ENCODE measurements at regions not wholly inside any gene's neighbourhood (a gene's known extent, or its start where the extent isn't known, plus 50 kb on each side); places are given as distances from the start of the nearest gene placed in this dataset.

GRCh38 chrX:5595570-5595969 is 633.1 kb downstream of the NLGN4X start:
- no peak for DNase-seq (ENCODE audit: extremely low spot score)
- POLR2A ChIA-PET, result no interaction called here
- CTCF ChIA-PET, result no interaction called here
- TF ChIP-seq FOXA1 (IDR thresholded peaks at IDR 0.05), result no peak
- TF ChIP-seq FOXM1 (IDR thresholded peaks at IDR 0.05; ENCODE audit: borderline replicate concordance), result no peak
- TF ChIP-seq SUZ12 (IDR thresholded peaks at IDR 0.05), result no peak
- TF ChIP-seq SP1 (IDR thresholded peaks at IDR 0.05), result no peak
- no peak for TF ChIP-seq ZNF384 (IDR thresholded peaks at IDR 0.05)
- no peak for TF ChIP-seq NFRKB (IDR thresholded peaks at IDR 0.05)
- TF ChIP-seq CTBP1 (IDR thresholded peaks at IDR 0.05; ENCODE audit: borderline replicate concordance), result no peak

DNA sequence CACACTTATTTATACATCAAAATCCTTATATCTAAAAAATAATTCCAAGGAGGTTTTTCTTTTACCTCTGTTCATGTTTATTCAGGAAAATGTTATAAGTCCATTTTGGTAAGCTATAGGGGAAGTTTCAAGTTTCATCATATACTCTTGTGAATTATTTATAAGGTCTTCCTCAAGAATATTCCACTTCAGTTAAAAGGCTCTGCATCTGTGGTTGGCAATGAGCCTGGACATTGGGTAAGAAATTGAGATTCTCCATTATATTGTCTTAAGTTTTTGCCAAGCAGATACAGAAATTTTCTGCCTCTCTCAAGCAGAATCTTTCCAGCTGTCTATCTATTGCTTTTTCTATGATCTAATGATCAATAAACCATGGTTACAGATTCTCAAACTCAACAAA is 641.9 kb downstream of the NLGN4X start:
- TF ChIP-seq FOXK2 (IDR thresholded peaks at IDR 0.05), result no peak
- TF ChIP-seq HDGF (IDR thresholded peaks at IDR 0.05; ENCODE audit: borderline replicate concordance), result no peak
- TF ChIP-seq CTBP1 (IDR thresholded peaks at IDR 0.05; ENCODE audit: borderline replicate concordance), result no peak
- TF ChIP-seq SUZ12 (IDR thresholded peaks at IDR 0.05), result no peak
- TF ChIP-seq ZNF384 (IDR thresholded peaks at IDR 0.05), result no peak
- no peak for TF ChIP-seq TARDBP (IDR thresholded peaks at IDR 0.05)
- TF ChIP-seq, protein P1, sequence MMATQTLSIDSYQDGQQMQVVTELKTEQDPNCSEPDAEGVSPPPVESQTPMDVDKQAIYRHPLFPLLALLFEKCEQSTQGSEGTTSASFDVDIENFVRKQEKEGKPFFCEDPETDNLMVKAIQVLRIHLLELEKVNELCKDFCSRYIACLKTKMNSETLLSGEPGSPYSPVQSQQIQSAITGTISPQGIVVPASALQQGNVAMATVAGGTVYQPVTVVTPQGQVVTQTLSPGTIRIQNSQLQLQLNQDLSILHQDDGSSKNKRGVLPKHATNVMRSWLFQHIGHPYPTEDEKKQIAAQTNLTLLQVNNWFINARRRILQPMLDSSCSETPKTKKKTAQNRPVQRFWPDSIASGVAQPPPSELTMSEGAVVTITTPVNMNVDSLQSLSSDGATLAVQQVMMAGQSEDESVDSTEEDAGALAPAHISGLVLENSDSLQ (IDR thresholded peaks at IDR 0.05), result no peak
- TF ChIP-seq LEF1 (IDR thresholded peaks at IDR 0.05; ENCODE audit: borderline replicate concordance), result no peak
- TF ChIP-seq L3MBTL2 (conservative IDR thresholded peaks at IDR 0.05), result no peak
- TF ChIP-seq ELF4 (IDR thresholded peaks at IDR 0.05), result no peak
- no peak for TF ChIP-seq ARNT (IDR thresholded peaks at IDR 0.05)
- no peak for TF ChIP-seq SP1 (IDR thresholded peaks at IDR 0.05)
- CTCF ChIA-PET, result no interaction called here

DNA sequence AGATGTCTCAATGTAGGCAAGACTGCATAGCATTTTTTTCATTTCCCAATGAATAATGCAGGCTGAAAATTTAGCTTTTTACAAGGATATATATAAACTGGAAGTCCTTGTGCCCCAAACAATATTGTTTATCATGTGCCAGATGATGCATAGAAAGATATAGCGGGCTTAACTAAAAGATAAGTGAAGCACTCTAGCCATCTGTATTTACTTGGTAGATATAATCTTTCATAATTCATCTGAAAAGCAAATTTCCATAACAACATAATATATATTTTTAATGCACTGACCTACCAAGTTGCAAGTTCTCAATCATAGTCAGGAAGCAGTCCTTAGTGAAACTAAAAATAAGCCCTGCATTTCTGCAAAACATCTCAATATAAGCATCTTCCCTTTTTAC is 653.3 kb downstream of the NLGN4X start:
- CTCF ChIA-PET, result no interaction called here
- no peak for DNase-seq (ENCODE audit: extremely low spot score)
- no peak for TF ChIP-seq SUZ12 (IDR thresholded peaks at IDR 0.05)
- TF ChIP-seq ZNF384 (IDR thresholded peaks at IDR 0.05), result no peak
- TF ChIP-seq CTBP1 (IDR thresholded peaks at IDR 0.05; ENCODE audit: borderline replicate concordance), result no peak
- TF ChIP-seq HDGF (IDR thresholded peaks at IDR 0.05; ENCODE audit: borderline replicate concordance), result no peak
- no peak for TF ChIP-seq BHLHE40 (IDR thresholded peaks at IDR 0.05; ENCODE audit: borderline replicate concordance)
- TF ChIP-seq FOXA1 (IDR thresholded peaks at IDR 0.05), result no peak
- no peak for TF ChIP-seq ELF4 (IDR thresholded peaks at IDR 0.05)
- no peak for TF ChIP-seq L3MBTL2 (conservative IDR thresholded peaks at IDR 0.05)
- TF ChIP-seq SP1 (IDR thresholded peaks at IDR 0.05), result no peak
- no peak for TF ChIP-seq LEF1 (IDR thresholded peaks at IDR 0.05; ENCODE audit: borderline replicate concordance)
- TF ChIP-seq, protein P1 (IDR thresholded peaks at IDR 0.05), result no peak
- TF ChIP-seq NFRKB (IDR thresholded peaks at IDR 0.05), result no peak
- TF ChIP-seq FOXM1 (IDR thresholded peaks at IDR 0.05; ENCODE audit: borderline replicate concordance), result no peak
- POLR2A ChIA-PET, result no interaction called here

More for the DNA sequence above, 641.9 kb downstream of the NLGN4X start:
- POLR2A ChIA-PET, result no interaction called here
- no peak for DNase-seq (ENCODE audit: extremely low spot score)

DNA sequence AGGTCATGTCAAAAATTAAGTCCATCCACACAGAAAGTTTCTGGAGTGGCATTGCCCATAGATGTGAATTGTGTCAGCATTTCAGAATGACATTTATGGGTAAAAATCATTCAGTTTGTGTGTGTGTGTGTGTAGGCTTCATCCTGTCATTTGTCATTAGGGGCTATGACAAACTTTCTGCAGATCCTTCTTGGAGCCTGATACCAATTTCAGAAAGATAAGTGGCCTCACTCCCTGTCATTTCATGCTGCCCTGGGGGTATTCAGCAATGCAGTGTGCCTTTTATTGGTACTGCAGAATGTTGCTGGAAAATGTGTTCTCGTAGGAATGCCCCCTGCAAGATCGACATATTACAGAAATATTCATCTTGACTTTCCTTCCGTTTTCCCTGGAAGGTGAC is 659.7 kb downstream of the NLGN4X start:
- ChIA-PET POLR2A (no interaction called here), CTCF (no interaction called here)
- no peak for DNase-seq (ENCODE audit: extremely low spot score)
- TF ChIP-seq HDGF (IDR thresholded peaks at IDR 0.05; ENCODE audit: borderline replicate concordance), result no peak
- TF ChIP-seq NFRKB (IDR thresholded peaks at IDR 0.05), result no peak
- TF ChIP-seq SUZ12 (IDR thresholded peaks at IDR 0.05), result no peak
- no peak for TF ChIP-seq FOXM1 (IDR thresholded peaks at IDR 0.05; ENCODE audit: borderline replicate concordance)
- TF ChIP-seq ELF4 (IDR thresholded peaks at IDR 0.05), result no peak
- no peak for TF ChIP-seq SP1 (IDR thresholded peaks at IDR 0.05)
- TF ChIP-seq ZNF384 (IDR thresholded peaks at IDR 0.05), result no peak
- no peak for TF ChIP-seq LEF1 (IDR thresholded peaks at IDR 0.05; ENCODE audit: borderline replicate concordance)
- no peak for TF ChIP-seq CTBP1 (IDR thresholded peaks at IDR 0.05; ENCODE audit: borderline replicate concordance)
- no peak for TF ChIP-seq TARDBP (IDR thresholded peaks at IDR 0.05)
- TF ChIP-seq, protein P1 (IDR thresholded peaks at IDR 0.05), result no peak
- TF ChIP-seq FOXK2 (IDR thresholded peaks at IDR 0.05), result no peak
- TF ChIP-seq ARNT (IDR thresholded peaks at IDR 0.05), result no peak
- no peak for TF ChIP-seq L3MBTL2 (conservative IDR thresholded peaks at IDR 0.05)
- TF ChIP-seq FOXA1 (IDR thresholded peaks at IDR 0.05), result no peak
- no peak for TF ChIP-seq BHLHE40 (IDR thresholded peaks at IDR 0.05; ENCODE audit: borderline replicate concordance)

GRCh38 chrX:5559386-5559785 is 669.3 kb downstream of the NLGN4X start:
- no peak for DNase-seq (ENCODE audit: extremely low spot score)
- CTCF ChIA-PET, result no interaction called here
- no peak for TF ChIP-seq FOXM1 (IDR thresholded peaks at IDR 0.05; ENCODE audit: borderline replicate concordance)
- TF ChIP-seq NFRKB (IDR thresholded peaks at IDR 0.05), result no peak
- no peak for TF ChIP-seq TARDBP (IDR thresholded peaks at IDR 0.05)
- no peak for TF ChIP-seq ZNF384 (IDR thresholded peaks at IDR 0.05)
- no peak for TF ChIP-seq FOXA1 (IDR thresholded peaks at IDR 0.05)
- no peak for TF ChIP-seq ELF4 (IDR thresholded peaks at IDR 0.05)
- TF ChIP-seq CTBP1 (IDR thresholded peaks at IDR 0.05; ENCODE audit: borderline replicate concordance), result no peak
- no peak for TF ChIP-seq BHLHE40 (IDR thresholded peaks at IDR 0.05; ENCODE audit: borderline replicate concordance)
- no peak for TF ChIP-seq SUZ12 (IDR thresholded peaks at IDR 0.05)
- no peak for TF ChIP-seq FOXK2 (IDR thresholded peaks at IDR 0.05)
- TF ChIP-seq, protein P1 (IDR thresholded peaks at IDR 0.05), result no peak
- TF ChIP-seq LEF1 (IDR thresholded peaks at IDR 0.05; ENCODE audit: borderline replicate concordance), result no peak
- TF ChIP-seq L3MBTL2 (conservative IDR thresholded peaks at IDR 0.05), result no peak
- no peak for TF ChIP-seq HDGF (IDR thresholded peaks at IDR 0.05; ENCODE audit: borderline replicate concordance)
- no peak for TF ChIP-seq SP1 (IDR thresholded peaks at IDR 0.05)
- no peak for TF ChIP-seq ARNT (IDR thresholded peaks at IDR 0.05)
- POLR2A ChIA-PET, result no interaction called here
